H7 (cell line): ENCODE measurements at regions not wholly inside any gene's neighbourhood (a gene's known extent, or its start where the extent isn't known, plus 50 kb on each side); places are given as distances from the start of the nearest gene placed in this dataset.

Source experiments
- DNase-seq: peaks from one replicate; pipeline ENCODE4 v3.0.0; 2012
- H3K27me3 ChIP-seq: 2 replicates; pipeline ENCODE4 v1.6.0; 2011; ENCODE audit warnings: mild to moderate bottlenecking, low read length; ENCODE audit not compliant: control insufficient read depth, insufficient read depth
- H3K36me3 ChIP-seq: replicated peaks from 2 replicates; pipeline ENCODE4 v1.5.1; 2011; ENCODE audit warnings: low read length; ENCODE audit not compliant: control insufficient read depth, insufficient read depth
- H3K4me3 ChIP-seq: 2 replicates; pipeline ENCODE4 v1.5.1; 2011; ENCODE audit warnings: low read depth, mild to moderate bottlenecking, control low read depth, low read length, moderate library complexity; ENCODE audit not compliant: insufficient read depth

- H3K27me3 ChIP-seq = no peaks in the 10 kb centered on the region
- no peaks in the 10 kb centered on the region for H3K36me3 ChIP-seq
- no peak for DNase-seq
- no peak overlapping the region for H3K4me3 ChIP-seq
Observed at GRCh38 chr4:104964410-104965175, 182.1 kb upstream of the TET2 start.

- DNase-seq = no peak
- Histone ChIP-seq H3K4me3 (no peak overlapping the region), H3K36me3 (no peaks in the 10 kb centered on the region)
Observed at GRCh38 chr4:104966349-104967033, 180.2 kb upstream of the TET2 start.

GRCh38 chr4:104967034-104967401 is 179.7 kb upstream of the TET2 start:
- H3K27me3 ChIP-seq = no peaks in the 10 kb centered on the region
- no peaks in the 10 kb centered on the region for H3K36me3 ChIP-seq
- no peak overlapping the region for H3K4me3 ChIP-seq
- DNase-seq = no peak

More at GRCh38 chr4:104966349-104967033, 180.2 kb upstream of the TET2 start:
- no peaks in the 10 kb centered on the region for H3K27me3 ChIP-seq

- no peak overlapping the region for H3K4me3 ChIP-seq
- H3K36me3 ChIP-seq = no peaks in the 10 kb centered on the region
Observed at GRCh38 chr4:104969394-104970082, 177.1 kb upstream of the TET2 start.

GRCh38 chr4:104971462-104971861 is 175.2 kb upstream of the TET2 start:
- Histone ChIP-seq H3K27me3 (no peaks in the 10 kb centered on the region; the same call in 1 of the 2 replicates), H3K36me3 (no peaks in the 10 kb centered on the region), H3K4me3 (no peak overlapping the region)
- DNase-seq = no peak

More at GRCh38 chr4:104969394-104970082, 177.1 kb upstream of the TET2 start:
- no peaks in the 10 kb centered on the region for H3K27me3 ChIP-seq
- DNase-seq = no peak

GRCh38 chr4:104973708-104974107 is 173.0 kb upstream of the TET2 start:
- no peak overlapping the region for H3K4me3 ChIP-seq
- no peaks in the 10 kb centered on the region; the same call in 1 of the 2 replicates for H3K27me3 ChIP-seq
- H3K36me3 ChIP-seq = no peaks in the 10 kb centered on the region
- DNase-seq = no peak

- no peak for DNase-seq
- Histone ChIP-seq H3K36me3 (no peaks in the 10 kb centered on the region), H3K4me3 (no peak overlapping the region), H3K27me3 (no peaks in the 10 kb centered on the region; the same call in 1 of the 2 replicates)
Observed at GRCh38 chr4:104975617-104976016, 171.1 kb upstream of the TET2 start.

GRCh38 chr4:104976262-104976661 is 170.4 kb upstream of the TET2 start:
- no peaks in the 10 kb centered on the region; the same call in 1 of the 2 replicates for H3K27me3 ChIP-seq
- DNase-seq = no peak

GRCh38 chr4:104979083-104979760 is 167.5 kb upstream of the TET2 start:
- H3K4me3 ChIP-seq = no peak overlapping the region
- H3K36me3 ChIP-seq = no peaks in the 10 kb centered on the region
- H3K27me3 ChIP-seq = no peaks in the 10 kb centered on the region; the same call in 1 of the 2 replicates
- DNase-seq = no peak

More at GRCh38 chr4:104976262-104976661, 170.4 kb upstream of the TET2 start:
- no peak overlapping the region for H3K4me3 ChIP-seq
- no peaks in the 10 kb centered on the region for H3K36me3 ChIP-seq

- Histone ChIP-seq H3K36me3 (no peaks in the 10 kb centered on the region), H3K4me3 (no peak overlapping the region), H3K27me3 (no peaks in the 10 kb centered on the region)
- no peak for DNase-seq
Observed at GRCh38 chr4:104983615-104984179, 163.0 kb upstream of the TET2 start.

GRCh38 chr4:104986306-104986705 is 160.4 kb upstream of the TET2 start:
- no peak overlapping the region for H3K4me3 ChIP-seq
- no peaks in the 10 kb centered on the region for H3K36me3 ChIP-seq
- H3K27me3 ChIP-seq = no peaks in the 10 kb centered on the region
- no peak for DNase-seq

GRCh38 chr4:104989371-104989770 is 157.3 kb upstream of the TET2 start:
- no peak for DNase-seq
- Histone ChIP-seq H3K4me3 (no peak overlapping the region), H3K27me3 (no peaks in the 10 kb centered on the region; the same call in 1 of the 2 replicates), H3K36me3 (no peaks in the 10 kb centered on the region)

GRCh38 chr4:105002278-105002677 is 144.4 kb upstream of the TET2 start:
- no peaks in the 10 kb centered on the region for H3K36me3 ChIP-seq
- H3K4me3 ChIP-seq = no peak overlapping the region
- no peak for DNase-seq
- no peaks in the 10 kb centered on the region for H3K27me3 ChIP-seq

- H3K36me3 ChIP-seq = no peaks in the 10 kb centered on the region
- H3K4me3 ChIP-seq = no peak overlapping the region
- no peak for DNase-seq
- H3K27me3 ChIP-seq = no peaks in the 10 kb centered on the region
Observed at GRCh38 chr4:105014234-105014633, 132.4 kb upstream of the TET2 start.
